Tibial nerve (tissue), 4 donors: ENCODE measurements at regions not wholly inside any gene's neighbourhood (a gene's known extent, or its start where the extent isn't known, plus 50 kb on each side); places are given as distances from the start of the nearest gene placed in this dataset.

Experiments
- DNase-seq, 2 donors: peaks; one replicate each; pipeline ENCODE4 v3.0.0-alpha.2; 2019; ENCODE audit warnings: low spot score in 2 of 2
- H3K27ac ChIP-seq, 4 donors: fragments of 200-600 bp; sonication (generic) in 3 of 4; one replicate each; pipeline ENCODE4 v1.5.1; 2017 to 2019; ENCODE audit warnings: mild to moderate bottlenecking in 1 of 4
- H3K27me3 ChIP-seq, 2 donors: fragments of 200-600 bp; sonication (generic) in 1 of 2; one replicate each; pipeline versions ENCODE4 v1.5.1 to v1.6.0; 2017 to 2019
- H3K36me3 ChIP-seq, 3 donors: fragments of 200-600 bp; sonication (generic); one replicate each; pipeline ENCODE4 v1.5.1; 2018 to 2019
- H3K4me1 ChIP-seq, 4 donors: fragments of 200-600 bp; sonication (generic) in 3 of 4; one replicate each; pipeline ENCODE4 v1.5.1; 2017 to 2019
- H3K4me3 ChIP-seq, 4 donors: fragments of 200-600 bp; sonication (generic) in 3 of 4; one replicate each; pipeline ENCODE4 v1.5.1; 2017 to 2019; ENCODE audit warnings: mild to moderate bottlenecking in 1 of 4, moderate library complexity in 1 of 4
- H3K9me3 ChIP-seq, 4 donors: fragments of 200-600 bp; sonication (generic) in 3 of 4; one replicate each; pipeline ENCODE4 v1.5.1; 2017 to 2019
- EP300 ChIP-seq, 2 donors: sonication (generic); formaldehyde crosslinking; IDR thresholded peaks; one replicate each; pipeline ENCODE4 v1.6.1; 2017; ENCODE audit warnings: antibody characterized with exemption in 2 of 2, mild to moderate bottlenecking in 1 of 2
- POLR2A ChIP-seq, 2 donors: fragments of 450-650 bp; IDR thresholded peaks; one replicate each; pipeline ENCODE4 v1.6.1; 2017; ENCODE audit warnings: antibody characterized with exemption in 2 of 2, mild to moderate bottlenecking in 2 of 2, moderate library complexity in 2 of 2
- WGBS, 2 donors: methylation state at CpG; one replicate each; pipeline ENCODE4 v1.1.5; 2018; 5-methylcytosine and 5-hydroxymethylcytosine counted together
- TF ChIP-seq, protein P1 (sequence below), 5 experiments: fragments of 200-600 bp in 3 of 5; fragments of 450-650 bp in 2 of 5; sonication (generic) in 3 of 5; IDR thresholded peaks; one replicate each; pipeline ENCODE4 v1.5.1; 2016 to 2019; ENCODE audit warnings: antibody characterized with exemption in 5 of 5, mild to moderate bottlenecking in 3 of 5, moderate library complexity in 2 of 5

GRCh38 chr1:14310476-14310875 lies 288.0 kb upstream of the KAZN start:
- no peak for DNase-seq
- 80 to 82% methylated on average over 9 of the region's 9 CpGs for WGBS, 2 donors
- TF ChIP-seq POLR2A (IDR thresholded peaks at IDR 0.05) (no peak), EP300 (IDR thresholded peaks at IDR 0.05) (no peak)
- TF ChIP-seq, protein P1, sequence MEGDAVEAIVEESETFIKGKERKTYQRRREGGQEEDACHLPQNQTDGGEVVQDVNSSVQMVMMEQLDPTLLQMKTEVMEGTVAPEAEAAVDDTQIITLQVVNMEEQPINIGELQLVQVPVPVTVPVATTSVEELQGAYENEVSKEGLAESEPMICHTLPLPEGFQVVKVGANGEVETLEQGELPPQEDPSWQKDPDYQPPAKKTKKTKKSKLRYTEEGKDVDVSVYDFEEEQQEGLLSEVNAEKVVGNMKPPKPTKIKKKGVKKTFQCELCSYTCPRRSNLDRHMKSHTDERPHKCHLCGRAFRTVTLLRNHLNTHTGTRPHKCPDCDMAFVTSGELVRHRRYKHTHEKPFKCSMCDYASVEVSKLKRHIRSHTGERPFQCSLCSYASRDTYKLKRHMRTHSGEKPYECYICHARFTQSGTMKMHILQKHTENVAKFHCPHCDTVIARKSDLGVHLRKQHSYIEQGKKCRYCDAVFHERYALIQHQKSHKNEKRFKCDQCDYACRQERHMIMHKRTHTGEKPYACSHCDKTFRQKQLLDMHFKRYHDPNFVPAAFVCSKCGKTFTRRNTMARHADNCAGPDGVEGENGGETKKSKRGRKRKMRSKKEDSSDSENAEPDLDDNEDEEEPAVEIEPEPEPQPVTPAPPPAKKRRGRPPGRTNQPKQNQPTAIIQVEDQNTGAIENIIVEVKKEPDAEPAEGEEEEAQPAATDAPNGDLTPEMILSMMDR (IDR thresholded peaks at IDR 0.05), result no peak
- Histone ChIP-seq H3K36me3 (no peaks in the 10 kb centered on the region), H3K9me3 (no peaks in the 10 kb centered on the region), H3K4me3 (no peak overlapping the region), H3K27ac (no peak overlapping the region), H3K27me3 (no peaks in the 10 kb centered on the region), H3K4me1 (peaks cover 0 to 3% (median 0%) of the 10 kb centered on the region in 4 donors)

DNA sequence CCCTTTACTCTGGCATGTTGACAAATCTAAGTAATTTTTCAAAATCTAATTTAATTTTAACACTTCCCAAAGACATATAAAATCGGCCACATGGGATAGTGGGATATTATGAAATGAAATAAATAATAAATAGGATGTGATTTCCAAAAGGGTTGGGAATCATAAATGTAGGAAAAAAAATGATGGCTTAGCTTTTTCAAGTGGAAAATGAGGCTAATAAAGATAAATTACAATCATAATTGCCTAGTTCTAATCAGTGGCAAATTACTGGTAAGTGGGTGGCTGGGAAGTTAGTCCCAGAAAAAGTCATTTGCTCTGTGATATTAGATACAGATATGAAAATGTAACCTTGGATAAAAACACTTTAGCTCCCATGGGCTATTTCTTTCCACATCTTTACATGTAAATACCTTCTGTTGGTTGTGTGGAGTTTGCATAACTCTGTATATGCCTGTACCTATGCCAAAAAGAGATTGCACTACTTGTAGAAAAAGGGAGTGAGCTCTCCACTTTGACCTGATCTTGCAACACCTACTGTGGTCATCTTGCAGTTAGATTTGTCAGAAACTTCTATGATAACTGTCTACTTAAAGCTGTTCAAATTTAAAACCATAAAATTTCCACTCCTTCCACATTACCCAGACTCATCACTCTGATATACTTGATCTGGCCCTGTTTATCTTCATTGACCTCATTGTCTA lies 284.6 kb upstream of the KAZN start:
- Histone ChIP-seq H3K4me1 (no peaks in the 10 kb centered on the region), H3K27me3 (no peaks in the 10 kb centered on the region), H3K9me3 (no peaks in the 10 kb centered on the region), H3K4me3 (no peak overlapping the region), H3K27ac (no peak overlapping the region), H3K36me3 (no peaks in the 10 kb centered on the region)
- TF ChIP-seq, protein P1 (IDR thresholded peaks at IDR 0.05), result no peak
- TF ChIP-seq EP300 (IDR thresholded peaks at IDR 0.05) (no peak), POLR2A (IDR thresholded peaks at IDR 0.05) (no peak)
- DNase-seq, result no peak
- 80 to 89% methylated on average over 1 of the region's 1 CpG for WGBS, 2 donors

DNA sequence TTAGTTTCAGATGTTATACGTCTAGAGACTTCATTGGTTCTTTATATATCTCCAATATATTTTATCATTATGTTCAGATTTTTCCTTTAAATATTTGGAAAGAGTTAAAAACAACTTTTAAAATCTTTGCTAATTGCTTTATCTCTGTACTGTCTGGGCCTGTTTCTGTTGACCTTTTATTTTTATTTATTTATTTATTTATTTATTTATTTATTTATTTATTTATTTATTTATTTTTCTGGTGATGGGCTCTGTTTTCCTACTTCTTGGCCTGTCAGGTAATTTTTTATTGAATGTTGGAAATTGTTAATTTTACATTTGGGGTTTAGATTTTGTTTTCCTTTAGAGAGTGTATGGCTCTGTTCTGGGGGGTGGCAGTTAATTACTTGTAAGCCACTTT lies 279.7 kb upstream of the KAZN start:
- Histone ChIP-seq H3K27ac (no peak overlapping the region), H3K27me3 (no peaks in the 10 kb centered on the region), H3K9me3 (no peaks in the 10 kb centered on the region), H3K36me3 (no peaks in the 10 kb centered on the region), H3K4me3 (no peak overlapping the region), H3K4me1 (no peaks in the 10 kb centered on the region)
- no peak for TF ChIP-seq POLR2A (IDR thresholded peaks at IDR 0.05)
- TF ChIP-seq, protein P1 (IDR thresholded peaks at IDR 0.05), result no peak
- no peak for TF ChIP-seq EP300 (IDR thresholded peaks at IDR 0.05)
- WGBS, 2 donors, result 88 to 95% methylated on average over 1 of the region's 1 CpG
- no peak for DNase-seq

GRCh38 chr1:14320518-14320917 lies 278.0 kb upstream of the KAZN start:
- no peak for DNase-seq
- H3K4me1 ChIP-seq, result no peaks in the 10 kb centered on the region
- H3K27ac ChIP-seq, result no peak overlapping the region
- no peaks in the 10 kb centered on the region for H3K27me3 ChIP-seq
- no peak overlapping the region for H3K4me3 ChIP-seq
- H3K36me3 ChIP-seq, result no peaks in the 10 kb centered on the region
- WGBS, 2 donors, result 71% methylated on average over 2 of the region's 2 CpGs
- TF ChIP-seq, protein P1 (IDR thresholded peaks at IDR 0.05), result no peak
- no peak for TF ChIP-seq EP300 (IDR thresholded peaks at IDR 0.05)
- TF ChIP-seq POLR2A (IDR thresholded peaks at IDR 0.05), result no peak
- no peaks in the 10 kb centered on the region for H3K9me3 ChIP-seq

DNA sequence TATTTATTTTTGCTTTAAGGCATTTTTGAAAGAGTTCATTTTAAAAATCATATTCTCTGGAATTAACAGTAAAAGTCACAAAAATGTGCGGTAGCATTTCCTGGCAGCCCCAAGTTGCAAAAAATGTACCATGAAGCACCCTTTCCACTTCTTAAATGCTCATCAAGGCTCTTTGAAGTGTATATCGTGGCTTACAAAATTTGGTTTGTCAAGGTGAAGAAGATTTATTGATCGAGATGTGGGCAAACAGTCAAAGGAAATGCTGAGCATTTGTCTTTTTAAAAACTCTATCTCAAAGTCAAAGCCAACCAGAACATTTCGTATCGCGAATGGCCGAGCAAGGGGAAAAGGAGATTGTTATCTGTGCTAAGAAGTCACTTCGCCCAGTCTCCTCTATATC lies 277.5 kb upstream of the KAZN start:
- WGBS, 2 donors, result 87 to 89% methylated on average over 8 of the region's 8 CpGs
- Histone ChIP-seq H3K4me3 (no peak overlapping the region), H3K27me3 (no peaks in the 10 kb centered on the region)

More for the DNA sequence above, 277.5 kb upstream of the KAZN start:
- no peaks in the 10 kb centered on the region for H3K9me3 ChIP-seq
- TF ChIP-seq POLR2A (IDR thresholded peaks at IDR 0.05), result no peak
- TF ChIP-seq EP300 (IDR thresholded peaks at IDR 0.05), result no peak
- TF ChIP-seq, protein P1 (IDR thresholded peaks at IDR 0.05), result no peak
- H3K4me1 ChIP-seq, result no peaks in the 10 kb centered on the region
- no peaks in the 10 kb centered on the region for H3K36me3 ChIP-seq
- no peak overlapping the region for H3K27ac ChIP-seq
- DNase-seq, result no peak
